ENCODE measurements at regions not wholly inside any gene's neighbourhood (a gene's known extent, or its start where the extent isn't known, plus 50 kb on each side); places are given as distances from the start of the nearest gene placed in this dataset.
A peak's percentile ranks its signal among the peaks of the same experiment; 100 is the strongest.
"Not testable (repeated sequence)": the region's sequence is repeated elsewhere in the genome, so short reads cannot be mapped to it uniquely, and the experiment has no call there.

DNA sequence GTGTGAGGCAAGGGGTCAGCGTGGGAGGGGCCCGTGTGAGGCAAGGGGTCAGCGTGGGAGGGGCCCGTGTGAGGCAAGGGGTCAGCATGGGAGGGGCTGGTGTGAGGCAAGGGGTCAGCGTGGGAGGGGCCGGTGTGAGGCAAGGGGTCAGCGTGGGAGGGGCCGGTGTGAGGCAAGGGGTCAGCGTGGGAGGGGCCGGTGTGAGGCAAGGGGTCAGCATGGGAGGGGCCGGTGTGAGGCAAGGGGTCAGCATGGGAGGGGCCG, 119.2 kb downstream of the SEPTIN14 start:
- DNase-seq: not testable (repeated sequence)

DNA sequence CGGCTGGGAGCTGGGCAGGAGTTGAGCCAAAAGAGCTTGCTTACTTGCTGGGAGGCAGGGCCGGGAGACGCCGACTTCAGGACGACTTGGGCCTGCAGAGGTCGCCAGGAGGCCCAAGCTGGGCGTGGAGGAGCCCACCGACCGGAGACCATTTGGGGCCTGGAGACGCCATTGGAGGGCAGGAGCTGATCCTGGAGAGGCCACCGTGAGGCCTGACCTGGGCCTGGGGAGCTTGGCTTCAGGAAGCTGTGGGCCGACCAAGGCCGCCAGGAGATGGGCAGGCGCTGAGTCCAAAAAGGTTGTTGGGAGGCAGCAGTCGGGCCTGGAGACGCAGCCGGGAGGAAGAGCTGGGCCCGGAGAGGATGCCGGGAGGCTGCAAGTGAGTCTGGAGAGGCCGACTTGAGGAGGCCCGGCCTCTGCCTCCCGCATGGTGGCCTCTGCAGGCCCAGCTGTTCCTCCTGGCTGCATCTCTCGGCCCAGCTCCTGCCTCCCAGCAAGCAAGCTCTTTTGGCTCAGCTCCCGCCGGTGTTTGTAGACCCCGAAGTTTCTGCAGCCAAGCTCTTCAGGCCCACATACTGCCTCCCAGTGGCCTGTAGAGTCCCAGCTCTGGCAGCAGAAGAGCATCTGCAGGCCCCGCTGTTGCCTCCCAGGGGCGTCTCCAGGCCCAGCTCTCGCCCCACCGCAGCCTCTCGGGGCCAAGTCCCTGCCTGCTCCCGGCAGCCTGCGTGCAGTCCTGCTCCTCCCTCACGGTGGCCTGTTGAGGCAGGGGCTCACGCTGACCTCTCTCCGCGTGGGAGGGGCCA, 119.7 kb downstream of the SEPTIN14 start:
- DNase-seq: not testable (repeated sequence)

DNA sequence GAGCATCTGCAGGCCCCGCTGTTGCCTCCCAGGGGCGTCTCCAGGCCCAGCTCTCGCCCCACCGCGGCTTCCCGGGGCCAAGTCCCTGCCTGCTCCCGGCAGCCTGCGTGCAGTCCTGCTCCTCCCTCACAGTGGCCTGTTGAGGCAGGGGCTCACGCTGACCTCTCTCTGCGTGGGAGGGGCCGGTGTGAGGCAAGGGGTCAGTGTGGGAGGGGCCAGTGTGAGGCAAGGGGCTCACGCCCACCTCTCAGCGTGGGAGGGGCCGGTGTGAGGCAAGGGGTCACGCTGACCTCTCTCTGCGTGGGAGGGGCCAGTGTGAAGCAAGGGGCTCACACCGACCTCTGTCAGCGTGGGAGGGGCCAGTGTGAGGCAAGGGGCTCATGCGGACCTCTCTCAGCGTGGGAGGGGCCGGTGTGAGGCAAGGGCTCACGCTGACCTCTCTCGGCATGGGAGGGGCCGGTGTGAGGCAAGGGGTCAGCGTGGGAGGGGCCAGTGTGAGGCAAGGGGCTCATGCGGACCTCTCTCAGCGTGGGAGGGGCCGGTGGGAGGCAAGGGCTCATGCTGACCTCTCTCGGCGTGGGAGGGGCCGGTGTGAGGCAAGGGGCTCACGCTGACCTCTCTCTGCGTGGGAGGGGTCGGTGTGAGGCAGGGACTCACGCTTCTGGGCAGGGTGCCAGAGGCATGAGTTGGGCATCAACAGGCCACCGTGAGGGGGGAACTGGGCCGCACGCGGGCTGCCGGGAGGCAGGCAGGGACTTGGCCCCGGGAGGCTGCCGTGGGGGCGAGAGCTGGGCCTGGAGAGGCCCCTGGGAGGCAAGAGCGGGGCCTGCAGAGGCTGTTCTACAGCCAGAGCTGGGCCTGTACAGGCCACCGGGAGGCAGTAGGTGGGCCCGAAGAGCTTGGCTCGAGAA, 120.6 kb downstream of the SEPTIN14 start:
- peak; percentile 15 for DNase-seq

DNA sequence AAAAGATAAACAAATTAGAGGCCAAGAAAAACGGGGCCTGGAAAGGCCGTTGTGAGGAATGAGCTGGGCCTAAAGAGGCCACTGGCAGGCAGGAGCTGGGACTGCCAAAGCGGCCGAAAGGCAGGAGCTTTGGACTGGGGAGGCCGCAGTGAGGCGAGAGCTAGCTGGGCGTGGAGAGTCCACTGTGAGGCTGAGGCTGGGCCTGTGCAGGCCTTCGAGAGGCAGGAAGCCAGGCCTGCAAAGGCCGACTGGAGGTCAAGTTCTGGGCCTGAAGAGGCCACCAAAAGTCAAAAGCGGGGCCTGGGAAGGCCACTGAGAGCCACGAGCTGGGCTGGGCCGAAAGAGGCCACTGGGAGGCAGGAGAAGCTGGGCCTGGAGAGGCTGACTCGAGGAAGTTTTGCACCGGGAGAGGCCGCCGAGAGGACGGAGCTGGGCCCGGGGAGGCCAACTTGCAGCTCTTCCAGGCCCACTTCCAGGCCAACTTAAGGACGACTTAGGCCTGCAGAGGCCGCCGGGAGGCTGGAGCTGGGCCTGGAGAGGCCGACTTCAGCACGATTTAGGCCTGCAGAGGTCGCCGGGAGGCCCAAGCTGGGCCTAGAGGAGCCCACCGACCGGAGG, 121.8 kb downstream of the SEPTIN14 start:
- not testable (repeated sequence) for DNase-seq

DNA sequence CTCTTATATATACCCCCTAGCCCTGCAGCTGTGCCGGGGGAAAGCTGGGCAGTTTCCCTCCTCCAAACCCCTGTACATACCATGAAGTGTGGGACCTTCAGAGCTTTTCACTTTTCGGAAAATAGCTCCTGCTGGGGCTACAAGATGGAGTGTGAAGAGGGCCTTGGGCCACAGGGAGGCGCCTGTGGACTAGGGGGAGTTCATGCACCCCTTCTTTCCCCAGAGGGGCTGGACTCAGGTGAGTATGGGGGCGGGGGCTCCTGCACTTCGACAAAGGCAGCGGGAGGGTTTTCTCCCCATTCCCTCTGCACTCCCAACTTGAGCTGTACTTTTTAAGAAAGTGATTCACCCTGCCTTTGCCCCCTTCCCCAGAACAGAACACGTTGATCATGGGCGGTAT, 122.5 kb downstream of the SEPTIN14 start:
- not testable (repeated sequence) for DNase-seq

DNA sequence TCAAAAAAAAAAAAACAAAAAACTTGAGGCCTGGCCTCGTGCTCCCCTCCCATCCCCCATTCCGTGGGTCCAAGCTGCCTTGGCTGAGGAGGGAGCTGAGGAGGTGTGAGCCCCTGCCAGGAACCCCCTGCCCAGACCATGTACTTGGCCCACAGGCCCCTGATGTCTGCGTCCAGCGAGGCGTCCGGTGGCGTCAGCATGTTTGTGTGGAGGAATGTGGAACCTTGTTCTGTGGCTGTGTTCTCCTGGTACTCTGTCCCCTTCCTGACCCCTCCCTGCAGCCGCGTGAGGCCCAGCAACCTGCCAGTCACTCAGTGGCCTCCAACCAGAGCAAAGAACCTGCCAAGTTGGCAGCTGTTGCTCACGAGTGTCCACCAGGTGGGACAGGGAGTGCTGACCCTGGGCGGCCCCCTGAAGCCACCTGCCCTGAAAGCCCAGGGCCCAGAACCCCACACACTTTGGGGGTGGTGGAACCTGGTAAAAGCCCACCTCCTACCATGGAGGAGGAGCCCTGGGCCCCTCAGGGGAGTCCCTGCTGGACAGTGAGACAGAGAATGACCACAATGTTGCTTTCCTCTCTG, 125.8 kb downstream of the SEPTIN14 start:
- DNase-seq: not testable (repeated sequence)

GRCh38 chr7:55733241-55734140, 129.1 kb downstream of the SEPTIN14 start:
- no peak for DNase-seq

DNA sequence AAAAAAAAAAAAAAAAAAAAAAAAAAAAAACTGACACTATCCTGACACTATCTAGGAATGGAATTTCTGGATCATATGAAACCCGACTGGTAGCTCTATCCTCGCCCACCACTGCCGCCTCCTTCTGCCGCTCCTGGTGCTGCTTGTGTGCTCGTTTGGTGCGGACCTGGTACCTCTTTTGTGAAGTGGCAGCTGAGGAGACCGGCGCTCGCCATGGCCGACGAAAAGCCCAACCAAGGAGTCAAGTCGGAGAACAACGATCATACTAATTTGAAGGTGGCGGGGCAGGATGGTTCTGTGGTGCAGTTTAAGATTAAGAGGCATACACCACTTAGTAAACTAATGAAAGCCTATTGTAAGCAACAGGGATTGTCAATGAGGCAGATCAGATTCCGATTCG, 130.6 kb downstream of the SEPTIN14 start:
- no peak for DNase-seq

GRCh38 chr7:55730197-55730596, 132.4 kb downstream of the SEPTIN14 start:
- no peak for DNase-seq

GRCh38 chr7:55723621-55723941, 139.0 kb downstream of the SEPTIN14 start:
- DNase-seq: peak; percentile 87

- DNase-seq: peak; percentile 88
These were observed 139.5 kb downstream of the SEPTIN14 start for GRCh38 chr7:55722874-55723620.

DNA sequence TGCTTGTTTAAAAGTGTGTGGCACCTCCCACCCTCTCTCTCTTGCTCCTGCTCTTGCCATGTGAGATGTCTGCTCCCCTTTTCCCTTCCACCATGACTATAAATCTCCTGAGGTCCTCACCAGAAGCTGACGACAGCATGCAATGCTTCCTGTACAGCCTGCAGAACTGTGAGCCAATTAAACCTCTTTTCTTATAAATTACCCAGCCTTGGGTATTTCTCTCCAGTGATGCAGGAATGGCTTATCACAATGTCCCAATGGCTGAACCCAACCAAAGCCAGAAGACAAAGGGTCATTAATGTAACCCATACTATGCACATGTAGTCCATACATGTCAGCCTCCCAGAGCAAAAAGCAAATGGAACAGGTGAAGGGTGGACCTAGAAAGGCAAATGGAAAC, 141.5 kb downstream of the SEPTIN14 start:
- not testable (repeated sequence) for DNase-seq

DNA sequence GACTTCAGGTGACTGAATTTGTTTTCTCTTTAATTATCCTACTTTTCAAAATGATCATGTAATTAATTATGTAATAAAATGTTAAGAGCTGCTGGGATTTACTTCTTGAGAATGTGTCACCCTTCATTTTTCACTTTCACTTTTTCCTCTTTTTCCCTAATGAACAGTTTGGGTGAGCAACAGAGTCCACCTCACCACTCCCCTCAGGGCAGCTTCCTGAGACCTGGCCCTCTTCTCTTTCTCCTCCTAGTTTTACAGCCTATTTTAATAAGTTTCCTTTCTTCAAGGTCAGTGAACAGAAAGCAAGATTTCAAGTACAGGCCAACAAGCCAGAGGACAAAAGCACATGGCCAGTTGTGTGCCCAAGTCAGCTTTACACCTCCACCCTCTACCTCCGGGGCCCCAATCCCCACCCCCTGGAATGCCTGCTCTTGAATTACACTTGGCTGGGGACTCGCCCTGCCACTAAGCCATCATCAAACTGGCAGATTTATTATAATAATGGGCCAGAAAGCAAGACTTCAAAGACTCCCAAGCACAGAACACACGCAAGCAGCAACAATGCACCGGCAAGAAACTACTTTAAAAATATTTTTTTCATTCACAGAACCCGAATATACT, 143.1 kb upstream of the VOPP1 start:
- peak; percentile 27 for DNase-seq

DNA sequence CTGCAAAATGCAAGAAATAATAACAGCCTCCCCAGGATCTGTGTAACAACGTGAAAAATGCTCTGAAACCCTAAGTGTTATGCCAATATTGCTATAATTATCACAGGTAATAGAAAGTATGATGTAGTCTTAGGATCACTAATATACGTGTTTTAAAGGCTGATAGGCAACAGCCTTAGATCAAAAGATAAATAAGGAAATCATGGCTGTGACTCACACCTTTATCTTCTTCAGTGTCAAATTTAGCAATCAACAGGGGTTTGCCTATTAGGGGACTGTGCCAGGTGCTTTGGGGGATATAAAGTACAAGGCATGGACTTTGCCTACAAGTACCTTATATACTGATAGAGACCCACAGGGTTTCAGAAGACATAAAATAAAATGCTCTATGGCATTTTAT, 142.1 kb upstream of the VOPP1 start:
- not testable (repeated sequence) for DNase-seq

DNA sequence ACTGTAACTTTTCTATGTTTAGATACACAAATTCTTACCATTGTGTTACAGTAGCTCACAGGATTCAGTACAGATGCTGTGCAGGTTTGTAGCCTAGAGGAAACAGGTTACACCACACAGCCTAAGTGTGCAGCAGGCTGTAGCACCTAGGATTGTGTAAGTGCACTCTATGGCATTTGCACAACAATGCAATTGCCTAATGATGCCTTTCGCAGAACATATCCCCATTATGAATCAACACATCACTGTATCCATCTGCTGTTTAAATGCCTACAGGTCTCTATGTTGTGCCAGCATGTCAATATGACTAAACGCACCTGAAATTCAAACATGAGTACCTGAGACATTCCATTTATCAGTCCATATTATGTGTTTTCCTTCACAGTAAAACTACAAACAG, 138.0 kb upstream of the VOPP1 start:
- peak; percentile 22 for DNase-seq

DNA sequence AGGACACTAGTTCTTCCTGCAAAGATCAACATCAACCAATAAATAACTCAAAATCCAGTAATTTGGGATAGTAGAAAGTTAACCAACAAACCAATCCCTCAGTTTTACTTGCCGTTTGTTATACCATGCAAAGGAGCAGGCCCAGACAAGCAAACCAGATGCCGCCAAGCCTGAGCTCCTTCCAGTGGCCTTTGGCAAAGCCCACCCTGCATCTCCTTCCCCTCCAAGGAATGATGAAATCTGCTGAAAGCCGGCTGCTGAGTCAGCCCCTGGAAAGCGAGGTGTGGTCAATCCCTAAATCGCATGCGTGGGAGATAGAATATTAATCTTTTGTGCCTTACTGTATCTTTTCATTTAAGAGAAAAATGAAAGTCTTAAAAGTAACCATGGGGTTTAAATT, 135.7 kb upstream of the VOPP1 start:
- DNase-seq: not testable (repeated sequence)

DNA sequence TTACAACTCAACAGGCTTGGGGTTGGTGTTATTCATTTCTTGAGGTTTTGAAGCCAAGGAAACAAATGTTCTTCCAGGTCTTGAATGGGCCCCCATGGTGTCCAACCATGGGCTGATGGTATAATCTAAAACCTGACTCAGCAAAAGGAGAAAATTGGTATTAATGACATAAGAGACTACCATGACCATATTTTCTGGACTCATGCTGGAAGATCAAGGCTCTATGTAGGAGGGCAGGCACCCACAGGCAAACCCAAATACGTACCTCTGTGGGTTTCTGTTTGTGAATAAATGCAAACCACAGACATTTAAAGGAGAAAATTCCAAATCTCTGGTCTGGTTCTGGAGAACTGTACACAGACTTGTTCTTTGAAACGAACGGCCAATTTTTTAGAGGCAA, 135.1 kb upstream of the VOPP1 start:
- DNase-seq: not testable (repeated sequence)

DNA sequence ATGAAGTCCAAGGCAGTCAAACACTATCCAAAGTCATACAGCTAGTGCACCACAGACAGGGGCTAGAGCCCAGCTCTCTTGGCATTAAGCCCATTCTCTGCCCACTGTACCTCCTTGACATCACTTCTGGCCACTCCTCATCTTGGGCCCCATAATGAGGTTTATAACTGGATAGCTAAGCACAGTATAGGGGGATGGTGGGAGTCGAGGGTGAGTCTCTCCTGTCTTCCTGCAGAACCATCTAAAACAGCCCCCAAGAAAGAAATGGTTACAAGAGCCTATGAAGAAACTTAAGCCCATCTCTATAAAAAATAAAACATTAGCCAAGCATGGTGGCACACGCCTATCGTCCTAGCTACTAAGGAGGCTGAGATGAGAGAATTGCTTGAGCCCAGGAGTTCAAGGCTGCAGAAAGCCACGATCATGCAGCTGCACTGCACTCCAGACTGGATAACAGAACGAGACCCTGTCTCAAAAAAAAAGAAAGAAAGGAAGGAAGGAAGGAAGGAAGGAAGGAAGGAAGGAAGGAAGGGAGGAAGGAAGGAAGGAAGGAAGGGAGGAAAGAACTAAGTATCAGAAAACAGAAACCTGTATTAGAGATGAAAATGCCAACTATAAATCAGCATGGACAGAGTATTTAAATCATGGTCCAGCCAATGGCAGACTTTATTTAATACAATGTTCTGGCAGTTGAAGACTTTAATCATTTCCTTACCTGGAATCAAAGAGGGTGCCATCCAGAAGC, 134.3 kb upstream of the VOPP1 start:
- DNase-seq: not testable (repeated sequence)

- peak; percentile 7 for DNase-seq
These were observed 133.6 kb upstream of the VOPP1 start for GRCh38 chr7:55705728-55706450.

GRCh38 chr7:55702831-55703230, 130.5 kb upstream of the VOPP1 start:
- not testable (repeated sequence) for DNase-seq
